Muscle layer of colon (tissue), 2 donors: ENCODE measurements at regions not wholly inside any gene's neighbourhood (a gene's known extent, or its start where the extent isn't known, plus 50 kb on each side); places are given as distances from the start of the nearest gene placed in this dataset.

ENCODE experiments used
- H3K27ac ChIP-seq: one replicate; pipeline ENCODE4 v1.7.0; 2013; ENCODE audit warnings: low read depth, mild to moderate bottlenecking, low read length, moderate library complexity
- H3K27me3 ChIP-seq, 2 donors: one replicate each; pipeline ENCODE4 v1.7.0; 2013; ENCODE audit warnings: low read length in 2 of 2, mild to moderate bottlenecking in 2 of 2; ENCODE audit not compliant: insufficient read depth in 2 of 2, control insufficient read depth in 1 of 2
- H3K36me3 ChIP-seq: one replicate; pipeline ENCODE4 v1.7.0; 2013; ENCODE audit warnings: mild to moderate bottlenecking, low read length; ENCODE audit not compliant: insufficient read depth
- H3K4me1 ChIP-seq: one replicate; pipeline ENCODE4 v1.7.0; 2013; ENCODE audit warnings: mild to moderate bottlenecking, low read length; ENCODE audit not compliant: insufficient read depth
- H3K4me3 ChIP-seq, 2 donors: one replicate each; pipeline ENCODE4 v1.7.0; 2013; ENCODE audit warnings: low read length in 2 of 2, low read depth in 1 of 2, mild to moderate bottlenecking in 1 of 2, moderate library complexity in 1 of 2
- H3K9ac ChIP-seq: one replicate; pipeline ENCODE4 v1.7.0; 2013; ENCODE audit warnings: low read length
- H3K9me3 ChIP-seq: one replicate; pipeline ENCODE4 v1.7.0; 2013; ENCODE audit warnings: mild to moderate bottlenecking, low read length
- donor health status: abdominal sarcoma.
- donor health status: Adenocarcinoma of cecum.

- no peaks in the 10 kb centered on the region for H3K27me3 ChIP-seq
- no peak overlapping the region for H3K27ac ChIP-seq
- H3K4me1 ChIP-seq: no peaks in the 10 kb centered on the region
- no peaks in the 10 kb centered on the region for H3K9me3 ChIP-seq
- H3K4me3 ChIP-seq: no peak overlapping the region
- no peaks in the 10 kb centered on the region for H3K36me3 ChIP-seq
- no peak overlapping the region for H3K9ac ChIP-seq
These were observed 129.8 kb downstream of the SATB1 start for GRCh38 chr3:18295171-18295920.

- Histone ChIP-seq H3K27me3 (no peaks in the 10 kb centered on the region), H3K9ac (no peak overlapping the region), H3K4me3 (no peak overlapping the region), H3K9me3 (no peaks in the 10 kb centered on the region), H3K36me3 (no peaks in the 10 kb centered on the region), H3K27ac (no peak overlapping the region), H3K4me1 (no peaks in the 10 kb centered on the region)
These were observed 135.0 kb downstream of the SATB1 start for GRCh38 chr3:18290157-18290556.

GRCh38 chr3:18288243-18288642 lies 136.9 kb downstream of the SATB1 start:
- Histone ChIP-seq H3K9me3 (no peaks in the 10 kb centered on the region), H3K36me3 (no peaks in the 10 kb centered on the region), H3K27me3 (no peaks in the 10 kb centered on the region), H3K4me3 (no peak overlapping the region), H3K27ac (no peak overlapping the region), H3K4me1 (no peaks in the 10 kb centered on the region), H3K9ac (no peak overlapping the region)

GRCh38 chr3:18284716-18285115 lies 140.4 kb downstream of the SATB1 start:
- H3K27me3 ChIP-seq: no peaks in the 10 kb centered on the region
- no peaks in the 10 kb centered on the region for H3K9me3 ChIP-seq
- H3K27ac ChIP-seq: no peak overlapping the region
- no peaks in the 10 kb centered on the region for H3K4me1 ChIP-seq
- H3K9ac ChIP-seq: no peak overlapping the region
- H3K4me3 ChIP-seq: no peak overlapping the region
- H3K36me3 ChIP-seq: no peaks in the 10 kb centered on the region

GRCh38 chr3:18283680-18284079 lies 141.5 kb downstream of the SATB1 start:
- H3K27ac ChIP-seq: no peak overlapping the region
- H3K9ac ChIP-seq: no peak overlapping the region
- peaks cover 3% of the 10 kb centered on the region for H3K4me1 ChIP-seq
- no peak overlapping the region for H3K4me3 ChIP-seq
- H3K36me3 ChIP-seq: no peaks in the 10 kb centered on the region
- no peaks in the 10 kb centered on the region for H3K9me3 ChIP-seq
- H3K27me3 ChIP-seq: no peaks in the 10 kb centered on the region

GRCh38 chr3:18282507-18282906 lies 142.6 kb downstream of the SATB1 start:
- Histone ChIP-seq H3K9ac (no peak overlapping the region), H3K9me3 (no peaks in the 10 kb centered on the region), H3K27ac (no peak overlapping the region), H3K27me3 (no peaks in the 10 kb centered on the region), H3K4me3 (no peak overlapping the region), H3K4me1 (peaks cover 4% of the 10 kb centered on the region), H3K36me3 (no peaks in the 10 kb centered on the region)

- Histone ChIP-seq H3K9me3 (no peaks in the 10 kb centered on the region), H3K27me3 (no peaks in the 10 kb centered on the region), H3K4me3 (no peak overlapping the region), H3K27ac (no peak overlapping the region), H3K9ac (no peak overlapping the region), H3K4me1 (peaks cover 10% of the 10 kb centered on the region), H3K36me3 (no peaks in the 10 kb centered on the region)
These were observed 145.9 kb downstream of the SATB1 start for GRCh38 chr3:18279226-18279737.

- H3K36me3 ChIP-seq: no peaks in the 10 kb centered on the region
- no peaks in the 10 kb centered on the region for H3K9me3 ChIP-seq
- H3K27ac ChIP-seq: no peak overlapping the region
- peaks cover 27% of the 10 kb centered on the region for H3K4me1 ChIP-seq
- H3K4me3 ChIP-seq: no peak overlapping the region
- no peak overlapping the region for H3K9ac ChIP-seq
- H3K27me3 ChIP-seq: no peaks in the 10 kb centered on the region
These were observed 160.3 kb downstream of the SATB1 start for GRCh38 chr3:18264853-18265252.

- H3K27me3 ChIP-seq: no peaks in the 10 kb centered on the region
- H3K4me3 ChIP-seq: no peak overlapping the region
- peaks cover 27% of the 10 kb centered on the region for H3K4me1 ChIP-seq
- H3K27ac ChIP-seq: no peak overlapping the region
- H3K9ac ChIP-seq: no peak overlapping the region
- H3K9me3 ChIP-seq: no peaks in the 10 kb centered on the region
- H3K36me3 ChIP-seq: no peaks in the 10 kb centered on the region
These were observed 160.8 kb downstream of the SATB1 start for GRCh38 chr3:18264361-18264760.

GRCh38 chr3:18258492-18258891 lies 166.6 kb downstream of the SATB1 start:
- no peaks in the 10 kb centered on the region for H3K36me3 ChIP-seq
- no peak overlapping the region for H3K27ac ChIP-seq
- no peaks in the 10 kb centered on the region for H3K27me3 ChIP-seq
- no peaks in the 10 kb centered on the region for H3K4me1 ChIP-seq
- no peak overlapping the region for H3K9ac ChIP-seq
- H3K4me3 ChIP-seq: no peak overlapping the region
- H3K9me3 ChIP-seq: no peaks in the 10 kb centered on the region

- no peaks in the 10 kb centered on the region for H3K27me3 ChIP-seq
- no peak overlapping the region for H3K4me3 ChIP-seq
- H3K4me1 ChIP-seq: no peaks in the 10 kb centered on the region
- no peak overlapping the region for H3K9ac ChIP-seq
- no peaks in the 10 kb centered on the region for H3K9me3 ChIP-seq
- no peaks in the 10 kb centered on the region for H3K36me3 ChIP-seq
- H3K27ac ChIP-seq: no peak overlapping the region
These were observed 172.6 kb downstream of the SATB1 start for GRCh38 chr3:18252578-18252977.

- no peak overlapping the region for H3K9ac ChIP-seq
- H3K4me1 ChIP-seq: no peaks in the 10 kb centered on the region
- no peak overlapping the region for H3K27ac ChIP-seq
- no peak overlapping the region for H3K4me3 ChIP-seq
- H3K9me3 ChIP-seq: no peaks in the 10 kb centered on the region
- H3K36me3 ChIP-seq: no peaks in the 10 kb centered on the region
- H3K27me3 ChIP-seq: no peaks in the 10 kb centered on the region
These were observed 174.1 kb downstream of the SATB1 start for GRCh38 chr3:18250991-18251390.
